ENCODE measurements at regions not wholly inside any gene's neighbourhood (a gene's known extent, or its start where the extent isn't known, plus 50 kb on each side); places are given as distances from the start of the nearest gene placed in this dataset.

DNA sequence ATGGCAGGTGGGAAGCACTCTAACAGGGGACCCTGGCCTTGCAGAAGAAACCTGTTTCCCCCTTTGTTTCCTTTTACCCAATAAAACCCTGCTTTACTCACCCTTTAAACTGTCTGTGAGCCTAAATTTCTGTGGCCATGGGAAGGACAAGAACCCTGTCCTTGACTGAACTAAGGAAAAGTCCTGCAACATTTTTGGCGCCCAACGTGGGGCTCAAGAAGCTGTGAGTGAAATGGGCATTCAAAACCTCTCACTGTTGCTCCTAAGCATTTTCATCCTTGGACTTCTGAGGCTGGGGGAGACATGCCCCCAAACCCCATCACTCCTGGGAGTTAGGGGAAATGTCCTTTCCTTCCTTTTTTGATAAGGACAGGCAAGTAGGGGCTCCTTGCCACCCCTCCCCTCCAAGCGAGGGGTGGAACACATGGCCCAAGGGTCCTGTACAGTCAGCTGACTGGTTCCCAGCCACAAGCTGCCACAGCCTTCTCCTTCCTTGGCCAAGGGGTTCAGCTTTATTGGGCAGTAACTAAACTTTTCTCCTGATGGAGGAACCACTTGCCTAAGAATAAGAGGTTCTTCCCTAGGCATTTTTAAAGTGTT is 381.6 kb downstream of the KLF5 start:
- TF ChIP-seq, protein P1, sequence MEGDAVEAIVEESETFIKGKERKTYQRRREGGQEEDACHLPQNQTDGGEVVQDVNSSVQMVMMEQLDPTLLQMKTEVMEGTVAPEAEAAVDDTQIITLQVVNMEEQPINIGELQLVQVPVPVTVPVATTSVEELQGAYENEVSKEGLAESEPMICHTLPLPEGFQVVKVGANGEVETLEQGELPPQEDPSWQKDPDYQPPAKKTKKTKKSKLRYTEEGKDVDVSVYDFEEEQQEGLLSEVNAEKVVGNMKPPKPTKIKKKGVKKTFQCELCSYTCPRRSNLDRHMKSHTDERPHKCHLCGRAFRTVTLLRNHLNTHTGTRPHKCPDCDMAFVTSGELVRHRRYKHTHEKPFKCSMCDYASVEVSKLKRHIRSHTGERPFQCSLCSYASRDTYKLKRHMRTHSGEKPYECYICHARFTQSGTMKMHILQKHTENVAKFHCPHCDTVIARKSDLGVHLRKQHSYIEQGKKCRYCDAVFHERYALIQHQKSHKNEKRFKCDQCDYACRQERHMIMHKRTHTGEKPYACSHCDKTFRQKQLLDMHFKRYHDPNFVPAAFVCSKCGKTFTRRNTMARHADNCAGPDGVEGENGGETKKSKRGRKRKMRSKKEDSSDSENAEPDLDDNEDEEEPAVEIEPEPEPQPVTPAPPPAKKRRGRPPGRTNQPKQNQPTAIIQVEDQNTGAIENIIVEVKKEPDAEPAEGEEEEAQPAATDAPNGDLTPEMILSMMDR (IDR thresholded peaks at IDR 0.05) = no peak
- ChIA-PET CTCF (no interaction called here), POLR2A (no interaction called here)
- peak; percentile 10 for DNase-seq
- no peak overlapping the region for H3K27ac Mint-ChIP-seq
- no peaks in the 10 kb centered on the region for H3K4me1 Mint-ChIP-seq (ENCODE audit: low read depth)
- no peaks in the 10 kb centered on the region for H3K27me3 Mint-ChIP-seq
- H3K36me3 Mint-ChIP-seq (ENCODE audit: low read depth) = peaks cover 4% of the 10 kb centered on the region
- H3K4me3 Mint-ChIP-seq = no peak overlapping the region
- intact Hi-C loops (cut with micrococcal nuclease) = no loop called here
- peaks cover 25% of the 10 kb centered on the region for H3K9me3 Mint-ChIP-seq
- ATAC-seq = no peak

DNA sequence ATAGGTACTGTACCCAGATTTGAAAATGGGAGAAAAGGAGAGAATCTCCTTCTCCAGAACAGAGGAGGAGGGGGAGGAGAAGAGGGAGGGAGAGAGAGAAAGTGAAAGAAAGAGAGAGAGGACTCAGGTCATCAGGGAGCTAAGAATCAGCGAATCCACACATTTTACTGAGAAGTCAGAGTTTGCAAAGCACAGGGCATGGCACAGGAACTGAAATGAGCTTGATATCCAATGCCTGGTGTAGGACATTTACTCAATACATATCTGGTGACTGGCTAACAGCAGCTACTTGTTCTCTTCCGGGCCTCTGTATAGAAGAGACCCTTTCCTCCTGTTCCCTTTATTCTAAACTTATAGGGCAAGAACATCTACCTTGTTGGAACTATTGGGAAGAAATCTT is 375.1 kb downstream of the KLF5 start:
- intact Hi-C loops (cut with micrococcal nuclease) = no loop called here
- H3K9me3 Mint-ChIP-seq = peaks cover 11% of the 10 kb centered on the region
- H3K4me1 Mint-ChIP-seq (ENCODE audit: low read depth) = no peaks in the 10 kb centered on the region
- ChIA-PET CTCF (no interaction called here), POLR2A (no interaction called here)
- no peak overlapping the region for H3K27ac Mint-ChIP-seq
- DNase-seq = no peak
- ATAC-seq = no peak
- TF ChIP-seq, protein P1 (IDR thresholded peaks at IDR 0.05) = no peak
- H3K36me3 Mint-ChIP-seq (ENCODE audit: low read depth) = peaks cover 3% of the 10 kb centered on the region
- no peaks in the 10 kb centered on the region for H3K27me3 Mint-ChIP-seq
- H3K4me3 Mint-ChIP-seq = no peak overlapping the region

DNA sequence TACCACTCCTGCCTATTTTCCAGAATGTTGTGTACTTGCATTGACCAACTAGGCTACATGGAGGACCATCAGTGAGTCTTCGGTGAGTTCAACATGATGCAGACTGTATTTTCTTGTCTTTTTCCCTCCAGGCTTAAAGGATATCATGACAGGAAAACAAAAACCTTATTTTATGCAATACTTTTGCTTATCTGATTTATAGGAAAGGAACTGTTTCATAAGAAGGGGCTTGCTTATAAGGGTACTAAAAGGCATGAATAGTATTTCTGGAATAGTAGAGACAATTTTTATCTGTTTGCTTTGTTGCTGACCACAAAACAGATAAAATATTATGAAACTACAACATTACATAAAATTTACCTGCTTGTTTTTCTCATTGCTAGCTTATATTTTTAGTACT is 374.7 kb downstream of the KLF5 start:
- ChIA-PET POLR2A (no interaction called here), CTCF (no interaction called here)
- Mint-ChIP-seq H3K27ac (no peak overlapping the region), H3K36me3 (ENCODE audit: low read depth) (peaks cover 3% of the 10 kb centered on the region), H3K9me3 (peaks cover 11% of the 10 kb centered on the region), H3K4me3 (no peak overlapping the region), H3K4me1 (ENCODE audit: low read depth) (no peaks in the 10 kb centered on the region), H3K27me3 (no peaks in the 10 kb centered on the region)
- ATAC-seq = no peak
- no peak for DNase-seq
- intact Hi-C loops (cut with micrococcal nuclease) = no loop called here
- TF ChIP-seq, protein P1 (IDR thresholded peaks at IDR 0.05) = no peak

DNA sequence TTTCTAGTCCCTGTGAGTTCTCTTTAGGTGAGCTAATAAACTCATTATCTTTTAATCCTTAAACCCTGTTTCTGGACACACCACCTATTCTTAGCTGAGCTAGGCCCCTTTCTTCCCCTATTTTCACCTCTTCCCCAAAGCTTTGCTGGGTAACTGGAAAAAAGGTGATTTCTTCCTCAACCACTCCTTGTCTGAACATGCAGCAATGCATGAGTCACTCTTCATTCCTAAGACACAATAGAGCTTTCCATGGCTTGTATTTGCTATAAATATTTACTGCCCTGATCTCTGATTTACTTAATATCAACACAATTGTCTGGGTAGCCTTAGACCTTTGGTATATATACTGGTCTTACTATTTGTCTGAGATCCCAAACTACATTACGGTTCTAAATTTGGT is 370.9 kb downstream of the KLF5 start:
- Mint-ChIP-seq H3K27ac (no peak overlapping the region), H3K4me3 (no peak overlapping the region), H3K27me3 (peaks cover 3% of the 10 kb centered on the region), H3K4me1 (ENCODE audit: low read depth) (no peaks in the 10 kb centered on the region), H3K9me3 (no peaks in the 10 kb centered on the region), H3K36me3 (ENCODE audit: low read depth) (no peaks in the 10 kb centered on the region)
- POLR2A ChIA-PET = no interaction called here
- intact Hi-C loops (cut with micrococcal nuclease) = no loop called here
- no peak for DNase-seq
- ATAC-seq = no peak
- CTCF ChIA-PET = no interaction called here
- TF ChIP-seq, protein P1 (IDR thresholded peaks at IDR 0.05) = no peak

DNA sequence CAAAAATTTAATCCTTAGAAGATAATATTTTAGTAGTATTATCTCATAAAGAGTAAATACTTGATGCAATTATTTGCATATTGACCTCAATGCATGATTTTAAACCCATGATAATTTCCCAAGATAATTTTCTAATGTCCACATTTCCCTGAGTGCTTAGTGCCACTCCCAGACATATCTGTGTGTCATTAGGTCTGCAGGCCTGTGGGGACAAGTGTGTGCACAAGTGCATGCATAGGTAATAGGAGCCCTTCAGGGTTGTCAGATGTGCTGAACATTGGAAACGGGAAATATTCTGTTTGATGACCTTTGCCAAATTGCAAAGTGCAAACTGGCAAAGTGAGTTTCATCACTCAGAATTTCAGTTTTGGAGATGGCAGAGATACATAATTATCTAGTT is 369.9 kb downstream of the KLF5 start:
- Mint-ChIP-seq H3K36me3 (ENCODE audit: low read depth) (no peaks in the 10 kb centered on the region), H3K27me3 (peaks cover 3% of the 10 kb centered on the region), H3K4me3 (no peak overlapping the region), H3K9me3 (no peaks in the 10 kb centered on the region), H3K27ac (no peak overlapping the region), H3K4me1 (ENCODE audit: low read depth) (no peaks in the 10 kb centered on the region)
- ChIA-PET CTCF (no interaction called here), POLR2A (no interaction called here)
- intact Hi-C loops (cut with micrococcal nuclease) = no loop called here
- ATAC-seq (no peak), DNase-seq (no peak)
- TF ChIP-seq, protein P1 (IDR thresholded peaks at IDR 0.05) = no peak
